Activated CD8-positive, alpha-beta T cell treated with anti-CD3 and anti-CD28 coated beads for 36 hours (primary cell): ENCODE measurements at regions not wholly inside any gene's neighbourhood (a gene's known extent, or its start where the extent isn't known, plus 50 kb on each side); places are given as distances from the start of the nearest gene placed in this dataset.

Experiments
- ATAC-seq: fragments of 200-7000 bp; cut with Tn5 transposase; one replicate; pipeline ENCODE4 v1.10.0; 2021; ENCODE audit warnings: mild to moderate bottlenecking, moderate library complexity
- CTCF ChIA-PET: fragments of 350-600 bp; sonication (Branson Sonifier 250); formaldehyde crosslinking; loops from one replicate; lab custom pipeline; 2021; ENCODE audit warnings: antibody characterized with exemption; lab: Charles Lee
- POLR2A ChIA-PET: fragments of 350-600 bp; sonication (Branson Sonifier 250); formaldehyde crosslinking; loops from one replicate; lab custom pipeline; 2021; ENCODE audit warnings: antibody characterized with exemption; lab: Charles Lee
- DNase-seq: peaks from one replicate; pipeline ENCODE4 v3.0.0-alpha.2; 2020
- H3K27ac Mint-ChIP-seq: one replicate; pipeline ENCODE4 v1.8.0; 2021; ENCODE audit warnings: mild to moderate bottlenecking, mixed read lengths
- H3K27me3 Mint-ChIP-seq: one replicate; pipeline ENCODE4 v1.8.0; 2021; ENCODE audit warnings: mixed read lengths
- H3K36me3 Mint-ChIP-seq: one replicate; pipeline ENCODE4 v1.8.0; 2021; ENCODE audit warnings: low read depth, mixed read lengths
- H3K4me1 Mint-ChIP-seq: one replicate; pipeline ENCODE4 v1.8.0; 2021; ENCODE audit warnings: low read depth, mixed read lengths
- H3K4me3 Mint-ChIP-seq: one replicate; pipeline ENCODE4 v1.8.0; 2021; ENCODE audit warnings: mild to moderate bottlenecking, moderate library complexity, mixed read lengths
- H3K9me3 Mint-ChIP-seq: one replicate; pipeline ENCODE4 v1.8.0; 2021; ENCODE audit warnings: mixed read lengths
- CTCF ChIP-seq: fragments of 200-600 bp; IDR thresholded peaks from one replicate; pipeline ENCODE4 v1.8.0; 2022; ENCODE audit warnings: antibody characterized with exemption, mild to moderate bottlenecking
- intact Hi-C: fragments of 100-400 bp; cut with micrococcal nuclease; formaldehyde crosslinking; loops from one replicate; pipeline ENCODE4 v1.10.0; 2022

GRCh38 chr13:21846605-21847004 lies 175.7 kb downstream of the FGF9 start:
- ChIA-PET POLR2A (interaction anchor here (0.6 kb wide), 1 partner anchor 599 kb away, joined by 3 read pairs; no protein-coding TSS in a partner anchor), CTCF (no interaction called here)
- Mint-ChIP-seq H3K27me3 (no peaks in the 10 kb centered on the region), H3K9me3 (no peaks in the 10 kb centered on the region), H3K4me3 (no peak overlapping the region), H3K36me3 (no peaks in the 10 kb centered on the region), H3K4me1 (no peaks in the 10 kb centered on the region), H3K27ac (no peak overlapping the region)
- TF ChIP-seq CTCF, result no peak
- intact Hi-C loops, result no loop called here
- ATAC-seq (no peak), DNase-seq (no peak)

GRCh38 chr13:21849323-21849722 lies 178.4 kb downstream of the FGF9 start:
- peak; percentile 62 for ATAC-seq
- DNase-seq, result peak; percentile 22
- TF ChIP-seq CTCF, result peak; percentile 50
- ChIA-PET CTCF (interaction anchor here (1.0 kb wide), 1 partner anchor 211 kb away, joined by 3 read pairs; no protein-coding TSS in a partner anchor), POLR2A (no interaction called here)
- no peaks in the 10 kb centered on the region for H3K4me1 Mint-ChIP-seq
- H3K4me3 Mint-ChIP-seq, result no peak overlapping the region
- no peaks in the 10 kb centered on the region for H3K36me3 Mint-ChIP-seq
- intact Hi-C loops, result no loop called here
- H3K27me3 Mint-ChIP-seq, result no peaks in the 10 kb centered on the region
- H3K9me3 Mint-ChIP-seq, result no peaks in the 10 kb centered on the region
- H3K27ac Mint-ChIP-seq, result no peak overlapping the region

GRCh38 chr13:21850013-21851006 lies 179.4 kb downstream of the FGF9 start:
- TF ChIP-seq CTCF, result no peak
- no peaks in the 10 kb centered on the region for H3K36me3 Mint-ChIP-seq
- CTCF ChIA-PET, result interaction anchor here (1.0 kb wide), 1 partner anchor 210 kb away, joined by 3 read pairs; no protein-coding TSS in a partner anchor
- POLR2A ChIA-PET, result no interaction called here
- DNase-seq (no peak), ATAC-seq (no peak)
- intact Hi-C loops, result no loop called here
- H3K27ac Mint-ChIP-seq, result no peak overlapping the region
- no peaks in the 10 kb centered on the region for H3K4me1 Mint-ChIP-seq
- H3K9me3 Mint-ChIP-seq, result no peaks in the 10 kb centered on the region
- H3K4me3 Mint-ChIP-seq, result no peak overlapping the region
- H3K27me3 Mint-ChIP-seq, result no peaks in the 10 kb centered on the region

GRCh38 chr13:21852043-21852442 lies 181.2 kb downstream of the FGF9 start:
- POLR2A ChIA-PET, result no interaction called here
- intact Hi-C loops, result no loop called here
- ATAC-seq (no peak), DNase-seq (no peak)
- H3K4me3 Mint-ChIP-seq, result no peak overlapping the region
- no peaks in the 10 kb centered on the region for H3K9me3 Mint-ChIP-seq
- H3K36me3 Mint-ChIP-seq, result no peaks in the 10 kb centered on the region
- no peak overlapping the region for H3K27ac Mint-ChIP-seq
- CTCF ChIA-PET, result no interaction called here
- TF ChIP-seq CTCF, result no peak
- no peaks in the 10 kb centered on the region for H3K4me1 Mint-ChIP-seq
- no peaks in the 10 kb centered on the region for H3K27me3 Mint-ChIP-seq

GRCh38 chr13:21853779-21854178 lies 182.9 kb downstream of the FGF9 start:
- ChIA-PET CTCF (no interaction called here), POLR2A (no interaction called here)
- DNase-seq (no peak), ATAC-seq (no peak)
- Mint-ChIP-seq H3K36me3 (no peaks in the 10 kb centered on the region), H3K4me1 (no peaks in the 10 kb centered on the region), H3K4me3 (no peak overlapping the region), H3K27me3 (no peaks in the 10 kb centered on the region), H3K9me3 (no peaks in the 10 kb centered on the region), H3K27ac (no peak overlapping the region)
- TF ChIP-seq CTCF, result no peak
- intact Hi-C loops, result no loop called here
